Liver (tissue), 7 donors: ENCODE measurements at regions not wholly inside any gene's neighbourhood (a gene's known extent, or its start where the extent isn't known, plus 50 kb on each side); places are given as distances from the start of the nearest gene placed in this dataset.

Source experiments
- DNase-seq: peaks from one replicate; pipeline ENCODE4 v3.0.0-alpha.2; 2017; ENCODE audit warnings: low spot score
- H3K27ac ChIP-seq, 2 donors: one replicate each; pipeline ENCODE4 v1.7.0; 2013; ENCODE audit warnings: inconsistent platforms in 2 of 2, low read length in 2 of 2, control low read depth in 1 of 2, low read depth in 1 of 2, mild to moderate bottlenecking in 1 of 2
- H3K27me3 ChIP-seq, 4 donors: one replicate each; pipeline versions ENCODE4 v1.6.1 to v1.7.0; 2013; ENCODE audit warnings: low read length in 3 of 4, inconsistent platforms in 1 of 4, mild to moderate bottlenecking in 1 of 4, moderate library complexity in 1 of 4; ENCODE audit not compliant: control insufficient read depth in 4 of 4, insufficient read depth in 4 of 4
- H3K36me3 ChIP-seq, 4 donors: one replicate each; pipeline versions ENCODE4 v1.6.1 to v1.7.0; 2013; ENCODE audit warnings: low read length in 3 of 4, mild to moderate bottlenecking in 3 of 4, low read depth in 1 of 4, moderate library complexity in 1 of 4; ENCODE audit not compliant: control insufficient read depth in 4 of 4, insufficient read depth in 3 of 4
- H3K4me1 ChIP-seq, 4 donors: one replicate each; pipeline versions ENCODE4 v1.6.1 to v1.7.0; 2013; ENCODE audit warnings: low read length in 3 of 4, mild to moderate bottlenecking in 3 of 4, moderate library complexity in 1 of 4; ENCODE audit not compliant: control insufficient read depth in 4 of 4, insufficient read depth in 4 of 4
- H3K4me3 ChIP-seq, 3 donors: one replicate each; pipeline versions ENCODE4 v1.6.1 to v1.7.0; 2013; ENCODE audit warnings: low read length in 3 of 3, control low read depth in 1 of 3, low read depth in 1 of 3, mild to moderate bottlenecking in 1 of 3
- H3K9ac ChIP-seq, 2 donors: one replicate each; pipeline ENCODE4 v1.7.0; 2013; ENCODE audit warnings: low read length in 2 of 2, mild to moderate bottlenecking in 2 of 2, moderate library complexity in 2 of 2, control low read depth in 1 of 2, low read depth in 1 of 2
- H3K9me3 ChIP-seq, 4 donors: one replicate each; pipeline versions ENCODE4 v1.6.1 to v1.7.0; 2013; ENCODE audit warnings: low read length in 3 of 4; ENCODE audit not compliant: control insufficient read depth in 4 of 4
- ATF3 ChIP-seq: IDR thresholded peaks from 2 replicates; pipeline ENCODE4 v1.6.1; 2016; ENCODE audit warnings: antibody characterized with exemption
- EGR1 ChIP-seq, 2 donors: IDR thresholded peaks; 2 replicates each; pipeline ENCODE4 v1.6.1; 2016 to 2018; ENCODE audit warnings: antibody characterized with exemption in 2 of 2, low read depth in 2 of 2
- FOXA1 ChIP-seq: IDR thresholded peaks from 2 replicates; pipeline ENCODE4 v1.6.1; 2016; ENCODE audit warnings: antibody characterized with exemption
- FOXA2 ChIP-seq: IDR thresholded peaks from 2 replicates; pipeline ENCODE4 v1.6.1; 2016; ENCODE audit warnings: antibody characterized with exemption
- GABPA ChIP-seq, 2 donors: IDR thresholded peaks in 1 of 2; conservative IDR thresholded peaks in 1 of 2; 2 replicates each; pipeline ENCODE4 v1.6.1; 2016; ENCODE audit warnings: antibody characterized with exemption in 2 of 2, mild to moderate bottlenecking in 1 of 2, moderate library complexity in 1 of 2
- HNF4G ChIP-seq: IDR thresholded peaks from 2 replicates; pipeline ENCODE4 v1.6.1; 2016; ENCODE audit warnings: antibody characterized with exemption
- MAX ChIP-seq: IDR thresholded peaks from 2 replicates; pipeline ENCODE4 v1.6.1; 2016; ENCODE audit warnings: antibody characterized with exemption
- NR2F2 ChIP-seq: IDR thresholded peaks from 2 replicates; pipeline ENCODE4 v1.6.1; 2016; ENCODE audit warnings: antibody characterized with exemption
- REST ChIP-seq: IDR thresholded peaks from 2 replicates; pipeline ENCODE4 v1.6.1; 2016; ENCODE audit warnings: antibody characterized with exemption, mild to moderate bottlenecking
- RXRA ChIP-seq, 2 donors: IDR thresholded peaks; 2 replicates each; pipeline ENCODE4 v1.6.1; 2017 to 2018; ENCODE audit warnings: antibody characterized with exemption in 2 of 2, mild to moderate bottlenecking in 1 of 2
- SP1 ChIP-seq: IDR thresholded peaks from 2 replicates; pipeline ENCODE4 v1.6.1; 2018; ENCODE audit warnings: antibody characterized with exemption, mild to moderate bottlenecking
- YY1 ChIP-seq: IDR thresholded peaks from 2 replicates; pipeline ENCODE4 v1.6.1; 2016; ENCODE audit warnings: antibody characterized with exemption, mild to moderate bottlenecking
- WGBS: extraction: QIAGEN DNeasy Blood & Tissue Kit; methylation state at CpG from one replicate; pipeline ENCODE4 v1.1.7; 2013; 5-methylcytosine and 5-hydroxymethylcytosine counted together
- donor health status: healthy.
- donor health status: healthy.
- donor health status: healthy.
- donor health status: healthy.

GRCh38 chr1:25110036-25110435 lies 122.3 kb downstream of the SYF2 start:
- no peaks in the 10 kb centered on the region for H3K4me1 ChIP-seq
- peaks cover 0 to 6% (median 2%) of the 10 kb centered on the region in 4 donors for H3K9me3 ChIP-seq
- no peak for DNase-seq
- H3K4me3 ChIP-seq, result no peak overlapping the region
- H3K36me3 ChIP-seq, result no peaks in the 10 kb centered on the region
- H3K27me3 ChIP-seq, result no peaks in the 10 kb centered on the region
- TF ChIP-seq YY1 (no peak), REST (no peak), ATF3 (no peak), HNF4G (no peak), EGR1 (IDR thresholded peaks at IDR 0.05; ENCODE audit: low read depth in 2 of 2) (no peak), FOXA2 (no peak)
- no peak overlapping the region for H3K9ac ChIP-seq
- no peak overlapping the region for H3K27ac ChIP-seq
- 89% methylated on average over 5 of the region's 5 CpGs for WGBS

GRCh38 chr1:25109531-25109951 lies 122.8 kb downstream of the SYF2 start:
- no peak for DNase-seq
- Histone ChIP-seq H3K27me3 (no peaks in the 10 kb centered on the region), H3K9ac (no peak overlapping the region), H3K36me3 (no peaks in the 10 kb centered on the region), H3K4me1 (no peaks in the 10 kb centered on the region), H3K27ac (no peak overlapping the region), H3K9me3 (peaks cover 0 to 6% (median 2%) of the 10 kb centered on the region in 4 donors), H3K4me3 (no peak overlapping the region)
- no peak for TF ChIP-seq YY1
- TF ChIP-seq FOXA1, result no peak
- TF ChIP-seq MAX, result no peak
- no peak for TF ChIP-seq NR2F2
- no peak for TF ChIP-seq SP1
- TF ChIP-seq HNF4G, result no peak
- WGBS, result 97% methylated on average over 2 of the region's 2 CpGs

- Histone ChIP-seq H3K27ac (no peak overlapping the region), H3K9ac (no peak overlapping the region), H3K9me3 (peaks cover 0 to 6% (median 2%) of the 10 kb centered on the region in 4 donors), H3K27me3 (no peaks in the 10 kb centered on the region), H3K36me3 (no peaks in the 10 kb centered on the region), H3K4me3 (no peak overlapping the region), H3K4me1 (no peaks in the 10 kb centered on the region)
- DNase-seq, result no peak
- WGBS, result 90% methylated on average over 9 of the region's 9 CpGs
- no peak for TF ChIP-seq RXRA (IDR thresholded peaks at IDR 0.05)
- TF ChIP-seq GABPA (IDR thresholded peaks at IDR 0.05 in 1 of 2, conservative IDR thresholded peaks at IDR 0.05 in 1 of 2), result no peak
- no peak for TF ChIP-seq HNF4G
- no peak for TF ChIP-seq REST
Observed at GRCh38 chr1:25107643-25108010, 124.7 kb downstream of the SYF2 start.
